ENCODE measurements at regions not wholly inside any gene's neighbourhood (a gene's known extent, or its start where the extent isn't known, plus 50 kb on each side); places are given as distances from the start of the nearest gene placed in this dataset.

DNA sequence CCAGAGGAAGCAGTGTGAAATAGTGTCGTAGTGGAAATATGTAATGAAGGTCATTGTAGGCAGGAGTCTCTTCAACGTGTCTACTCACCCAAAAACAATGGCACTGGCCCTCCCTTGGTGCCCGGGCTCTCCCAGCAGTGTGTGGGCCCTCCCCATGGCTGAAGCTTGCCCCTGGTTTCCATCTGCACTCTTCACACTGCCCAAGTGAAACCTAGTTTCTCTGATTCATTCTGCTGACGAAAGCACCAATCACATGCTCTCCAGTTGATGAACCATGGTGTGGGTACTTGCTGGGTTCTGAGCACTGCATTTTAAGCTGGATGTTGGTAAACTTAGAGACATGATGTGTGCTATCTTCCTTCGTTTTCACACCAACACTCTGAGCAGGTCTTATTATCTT is 61.0 kb upstream of the AGBL1 start:
- TF ChIP-seq, protein P1, sequence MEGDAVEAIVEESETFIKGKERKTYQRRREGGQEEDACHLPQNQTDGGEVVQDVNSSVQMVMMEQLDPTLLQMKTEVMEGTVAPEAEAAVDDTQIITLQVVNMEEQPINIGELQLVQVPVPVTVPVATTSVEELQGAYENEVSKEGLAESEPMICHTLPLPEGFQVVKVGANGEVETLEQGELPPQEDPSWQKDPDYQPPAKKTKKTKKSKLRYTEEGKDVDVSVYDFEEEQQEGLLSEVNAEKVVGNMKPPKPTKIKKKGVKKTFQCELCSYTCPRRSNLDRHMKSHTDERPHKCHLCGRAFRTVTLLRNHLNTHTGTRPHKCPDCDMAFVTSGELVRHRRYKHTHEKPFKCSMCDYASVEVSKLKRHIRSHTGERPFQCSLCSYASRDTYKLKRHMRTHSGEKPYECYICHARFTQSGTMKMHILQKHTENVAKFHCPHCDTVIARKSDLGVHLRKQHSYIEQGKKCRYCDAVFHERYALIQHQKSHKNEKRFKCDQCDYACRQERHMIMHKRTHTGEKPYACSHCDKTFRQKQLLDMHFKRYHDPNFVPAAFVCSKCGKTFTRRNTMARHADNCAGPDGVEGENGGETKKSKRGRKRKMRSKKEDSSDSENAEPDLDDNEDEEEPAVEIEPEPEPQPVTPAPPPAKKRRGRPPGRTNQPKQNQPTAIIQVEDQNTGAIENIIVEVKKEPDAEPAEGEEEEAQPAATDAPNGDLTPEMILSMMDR (IDR thresholded peaks at IDR 0.05; ENCODE audit: extremely low read depth, missing control alignments): no peak
- DNase-seq (ENCODE audit: low spot score): no peak

DNA sequence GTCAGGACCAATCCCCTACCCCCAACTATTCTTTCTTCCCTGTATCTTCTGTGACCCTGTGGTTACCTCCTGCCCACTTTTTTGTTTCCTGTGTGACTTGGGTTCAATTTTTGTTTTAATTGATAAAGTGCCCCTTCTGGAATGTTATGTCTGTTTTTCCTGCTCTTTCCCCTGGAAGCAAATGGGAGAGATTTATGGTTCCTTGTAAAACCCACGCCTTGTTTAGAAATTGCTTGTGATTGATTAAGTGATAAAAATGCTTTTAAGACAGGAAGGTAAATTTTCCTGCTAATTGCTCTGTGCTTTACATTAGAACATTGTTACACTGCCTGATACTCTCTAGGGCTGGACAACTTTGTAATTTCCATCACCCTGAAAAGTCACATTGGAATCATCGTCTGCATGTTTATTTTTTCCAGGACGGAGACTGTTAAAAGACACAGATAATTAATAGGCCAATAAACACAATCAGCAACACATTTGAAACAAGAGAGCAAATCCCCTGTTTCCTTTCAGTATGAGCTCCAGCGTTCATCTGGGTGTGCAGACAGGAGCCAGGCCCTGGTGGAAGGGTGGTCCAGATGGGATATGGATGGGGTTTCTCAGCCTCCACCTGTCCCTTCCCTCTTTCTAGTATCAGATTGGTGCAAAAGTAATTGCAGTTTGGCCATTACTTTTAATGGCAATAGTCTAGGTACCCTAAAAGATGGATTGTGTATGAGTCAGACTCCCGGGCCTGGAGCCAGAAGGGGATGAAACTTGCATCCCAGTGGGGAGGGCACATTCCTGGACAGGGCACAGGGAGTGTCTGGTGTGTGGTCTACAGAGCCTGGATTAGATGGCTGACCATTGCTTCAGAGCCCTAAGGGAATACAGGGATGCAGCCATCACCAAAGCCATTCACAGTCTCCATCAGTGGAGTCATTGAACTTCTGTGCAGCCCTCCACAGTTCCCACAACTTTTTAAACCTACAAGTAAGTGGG is 58.1 kb upstream of the AGBL1 start:
- DNase-seq (ENCODE audit: low spot score): no peak
- TF ChIP-seq, protein P1 (IDR thresholded peaks at IDR 0.05; ENCODE audit: extremely low read depth, missing control alignments): no peak

DNA sequence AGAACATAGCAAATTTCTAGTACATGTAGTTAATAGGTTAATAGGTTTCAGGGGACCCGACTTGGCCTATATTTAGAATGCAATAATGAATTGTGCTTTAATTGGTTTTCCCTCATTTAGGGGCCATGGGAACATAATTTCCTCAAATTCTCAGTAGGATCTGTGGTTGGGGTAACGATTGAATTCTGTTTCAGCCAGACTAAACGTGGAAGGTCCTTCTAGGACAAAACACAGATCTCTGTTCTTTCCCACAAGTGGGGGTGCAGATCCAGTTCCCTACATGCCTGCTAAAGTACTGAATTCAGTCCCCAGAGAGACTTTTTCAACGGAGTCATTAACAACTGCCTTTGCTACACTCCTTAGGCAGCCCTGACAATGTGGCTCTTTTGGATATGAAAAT is 50.7 kb upstream of the AGBL1 start:
- TF ChIP-seq, protein P1 (IDR thresholded peaks at IDR 0.05; ENCODE audit: extremely low read depth, missing control alignments): no peak
- no peak for DNase-seq (ENCODE audit: low spot score)

Measured in GM20000 (cell line).